ENCODE measurements at regions not wholly inside any gene's neighbourhood (a gene's known extent, or its start where the extent isn't known, plus 50 kb on each side); places are given as distances from the start of the nearest gene placed in this dataset.

- TF ChIP-seq, protein P1, sequence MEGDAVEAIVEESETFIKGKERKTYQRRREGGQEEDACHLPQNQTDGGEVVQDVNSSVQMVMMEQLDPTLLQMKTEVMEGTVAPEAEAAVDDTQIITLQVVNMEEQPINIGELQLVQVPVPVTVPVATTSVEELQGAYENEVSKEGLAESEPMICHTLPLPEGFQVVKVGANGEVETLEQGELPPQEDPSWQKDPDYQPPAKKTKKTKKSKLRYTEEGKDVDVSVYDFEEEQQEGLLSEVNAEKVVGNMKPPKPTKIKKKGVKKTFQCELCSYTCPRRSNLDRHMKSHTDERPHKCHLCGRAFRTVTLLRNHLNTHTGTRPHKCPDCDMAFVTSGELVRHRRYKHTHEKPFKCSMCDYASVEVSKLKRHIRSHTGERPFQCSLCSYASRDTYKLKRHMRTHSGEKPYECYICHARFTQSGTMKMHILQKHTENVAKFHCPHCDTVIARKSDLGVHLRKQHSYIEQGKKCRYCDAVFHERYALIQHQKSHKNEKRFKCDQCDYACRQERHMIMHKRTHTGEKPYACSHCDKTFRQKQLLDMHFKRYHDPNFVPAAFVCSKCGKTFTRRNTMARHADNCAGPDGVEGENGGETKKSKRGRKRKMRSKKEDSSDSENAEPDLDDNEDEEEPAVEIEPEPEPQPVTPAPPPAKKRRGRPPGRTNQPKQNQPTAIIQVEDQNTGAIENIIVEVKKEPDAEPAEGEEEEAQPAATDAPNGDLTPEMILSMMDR (IDR thresholded peaks at IDR 0.05) = no peak
- H3K27me3 ChIP-seq = no peaks in the 10 kb centered on the region
- ATAC-seq (no peak), DNase-seq (no peak)
- H3K36me3 ChIP-seq = no peaks in the 10 kb centered on the region
- H3K4me3 ChIP-seq = no peak overlapping the region
- no peaks in the 10 kb centered on the region for H3K4me1 ChIP-seq
- no peaks in the 10 kb centered on the region for H3K9me3 ChIP-seq
- intact Hi-C loops (cut with DNase I) = no loop called here
- H3K27ac ChIP-seq = no peak overlapping the region
These were observed 175.6 kb downstream of the ABCC12 start for GRCh38 chr16:47980212-47980611.

- no peaks in the 10 kb centered on the region for H3K9me3 ChIP-seq
- ATAC-seq (no peak), DNase-seq (no peak)
- H3K27ac ChIP-seq = no peak overlapping the region
- intact Hi-C loops (cut with DNase I) = no loop called here
- TF ChIP-seq, protein P1 (IDR thresholded peaks at IDR 0.05) = no peak
- no peaks in the 10 kb centered on the region for H3K27me3 ChIP-seq
- H3K4me1 ChIP-seq = no peaks in the 10 kb centered on the region
- H3K36me3 ChIP-seq = no peaks in the 10 kb centered on the region
- no peak overlapping the region for H3K4me3 ChIP-seq
These were observed 176.1 kb downstream of the ABCC12 start for GRCh38 chr16:47979616-47980182.

GRCh38 chr16:47979164-47979520, 176.7 kb downstream of the ABCC12 start:
- H3K4me1 ChIP-seq = no peaks in the 10 kb centered on the region
- no peak overlapping the region for H3K27ac ChIP-seq
- H3K36me3 ChIP-seq = no peaks in the 10 kb centered on the region
- ATAC-seq (no peak), DNase-seq (no peak)
- H3K9me3 ChIP-seq = no peaks in the 10 kb centered on the region
- H3K27me3 ChIP-seq = no peaks in the 10 kb centered on the region
- TF ChIP-seq, protein P1 (IDR thresholded peaks at IDR 0.05) = no peak
- intact Hi-C loops (cut with DNase I) = no loop called here
- H3K4me3 ChIP-seq = no peak overlapping the region

DNA sequence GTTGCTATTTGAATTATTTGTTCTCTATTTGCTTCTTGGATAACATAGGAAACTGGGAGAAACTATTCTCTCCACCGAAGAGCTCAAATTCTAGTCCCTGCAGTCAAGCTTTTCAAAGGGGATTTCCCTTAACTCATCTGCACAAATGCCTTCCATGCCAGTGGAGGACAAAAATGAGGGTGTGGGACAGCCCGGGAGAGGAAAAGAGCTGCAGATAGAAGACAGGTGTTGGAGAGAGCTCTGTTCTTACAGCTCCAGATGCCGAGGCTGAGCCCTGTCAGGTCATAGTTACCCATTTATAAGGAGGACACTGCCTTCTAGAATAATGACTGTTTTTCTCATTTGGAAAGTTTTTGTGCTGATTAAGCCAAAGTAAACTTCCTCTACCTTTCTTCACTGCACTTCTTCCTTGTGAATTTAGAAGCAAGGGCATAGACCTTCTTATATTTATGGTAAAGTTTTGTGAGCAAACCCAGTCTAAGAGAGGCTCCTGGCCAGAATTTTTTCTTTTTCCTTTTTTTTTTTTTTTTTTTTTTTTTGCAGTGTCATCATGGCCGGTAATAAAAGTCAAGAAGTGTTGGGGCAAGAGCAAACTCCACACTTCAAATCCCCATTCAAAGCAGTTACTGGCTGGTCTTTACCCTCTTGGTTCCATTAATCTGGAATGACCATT, 177.2 kb downstream of the ABCC12 start:
- intact Hi-C loops (cut with DNase I) = no loop called here
- H3K4me1 ChIP-seq = no peaks in the 10 kb centered on the region
- no peak overlapping the region for H3K27ac ChIP-seq
- TF ChIP-seq, protein P1 (IDR thresholded peaks at IDR 0.05) = no peak
- ATAC-seq (no peak), DNase-seq (no peak)
- H3K4me3 ChIP-seq = no peak overlapping the region
- no peaks in the 10 kb centered on the region for H3K36me3 ChIP-seq
- H3K27me3 ChIP-seq = no peaks in the 10 kb centered on the region
- H3K9me3 ChIP-seq = no peaks in the 10 kb centered on the region

DNA sequence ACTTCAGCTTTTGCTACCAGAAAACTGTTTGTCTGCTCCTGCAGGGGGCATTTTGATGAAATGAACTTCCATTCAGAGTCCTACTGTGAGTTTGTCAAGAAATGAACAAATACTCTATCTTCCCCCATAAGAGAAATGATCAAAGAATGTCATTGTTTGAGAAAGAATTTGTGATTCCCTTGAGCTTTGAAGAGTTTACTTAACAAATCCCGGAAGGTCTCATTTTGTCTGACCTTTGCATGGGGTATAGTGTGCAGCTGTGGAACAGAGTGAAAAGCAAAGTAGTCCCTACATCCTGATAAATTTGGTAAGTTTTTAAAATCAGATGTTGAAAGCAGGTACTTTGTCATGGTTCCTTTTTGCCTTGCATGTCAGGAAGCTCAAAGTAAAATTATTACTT, 178.0 kb downstream of the ABCC12 start:
- TF ChIP-seq, protein P1 (IDR thresholded peaks at IDR 0.05) = no peak
- H3K4me1 ChIP-seq = no peaks in the 10 kb centered on the region
- ATAC-seq (no peak), DNase-seq (no peak)
- intact Hi-C loops (cut with DNase I) = no loop called here
- H3K36me3 ChIP-seq = no peaks in the 10 kb centered on the region
- no peak overlapping the region for H3K27ac ChIP-seq
- no peaks in the 10 kb centered on the region for H3K9me3 ChIP-seq
- H3K4me3 ChIP-seq = no peak overlapping the region
- no peaks in the 10 kb centered on the region for H3K27me3 ChIP-seq
